ENCODE measurements at regions not wholly inside any gene's neighbourhood (a gene's known extent, or its start where the extent isn't known, plus 50 kb on each side); places are given as distances from the start of the nearest gene placed in this dataset.

DNA sequence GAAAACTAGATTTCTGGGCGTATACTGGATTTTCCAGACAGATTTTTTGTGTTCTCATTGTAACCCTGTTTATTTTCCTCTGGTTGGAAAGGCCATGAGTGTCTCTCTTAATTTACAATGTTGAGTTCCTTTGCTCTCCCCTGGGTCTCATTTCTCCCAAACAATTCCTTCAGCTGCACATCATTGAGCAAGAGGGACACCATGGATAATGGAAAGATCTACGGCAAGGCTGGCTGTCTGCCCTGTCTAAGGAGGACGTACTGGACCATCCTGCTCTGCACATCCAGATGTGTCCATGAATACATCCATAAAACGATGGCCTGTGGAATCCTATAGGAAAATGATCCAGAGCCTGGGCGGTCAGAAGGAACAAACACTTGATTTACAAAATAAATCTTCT lies 258.1 kb upstream of the MCTP2 start:
- H3K27ac ChIP-seq (ENCODE audit: low read length): peak overlapping the region; percentile 54
- peak; percentile 99 for DNase-seq
- H3K4me3 ChIP-seq (ENCODE audit: low read length): no peak overlapping the region
- H3K27me3 ChIP-seq (ENCODE audit: control insufficient read depth, insufficient read depth, low read length): no peaks in the 10 kb centered on the region
- no peaks in the 10 kb centered on the region for H3K9me3 ChIP-seq (replicated peaks; ENCODE audit: control insufficient read depth, low read depth, low read length)
- no peaks in the 10 kb centered on the region for H3K36me3 ChIP-seq (ENCODE audit: control insufficient read depth, insufficient read depth, low read length)
- H3K4me1 ChIP-seq (ENCODE audit: control insufficient read depth, insufficient read depth, low read length): peaks cover 4% of the 10 kb centered on the region
- WGBS (ENCODE audit: insufficient coverage): no CpG with 5 or more reads among the region's 5 CpGs

- H3K9me3 ChIP-seq (replicated peaks; ENCODE audit: control insufficient read depth, low read depth, low read length): no peaks in the 10 kb centered on the region
- H3K27me3 ChIP-seq (ENCODE audit: control insufficient read depth, insufficient read depth, low read length): no peaks in the 10 kb centered on the region
- WGBS (ENCODE audit: insufficient coverage): 48% methylated on average over 4 of the region's 6 CpGs
- H3K36me3 ChIP-seq (ENCODE audit: control insufficient read depth, insufficient read depth, low read length): no peaks in the 10 kb centered on the region
- H3K4me3 ChIP-seq (ENCODE audit: low read length): no peak overlapping the region
- no peak for DNase-seq
- peaks cover 2% of the 10 kb centered on the region for H3K4me1 ChIP-seq (ENCODE audit: control insufficient read depth, insufficient read depth, low read length)
- H3K27ac ChIP-seq (ENCODE audit: low read length): no peak overlapping the region
Measured at GRCh38 chr15:93968773-93969172, 262.6 kb upstream of the MCTP2 start.

DNA sequence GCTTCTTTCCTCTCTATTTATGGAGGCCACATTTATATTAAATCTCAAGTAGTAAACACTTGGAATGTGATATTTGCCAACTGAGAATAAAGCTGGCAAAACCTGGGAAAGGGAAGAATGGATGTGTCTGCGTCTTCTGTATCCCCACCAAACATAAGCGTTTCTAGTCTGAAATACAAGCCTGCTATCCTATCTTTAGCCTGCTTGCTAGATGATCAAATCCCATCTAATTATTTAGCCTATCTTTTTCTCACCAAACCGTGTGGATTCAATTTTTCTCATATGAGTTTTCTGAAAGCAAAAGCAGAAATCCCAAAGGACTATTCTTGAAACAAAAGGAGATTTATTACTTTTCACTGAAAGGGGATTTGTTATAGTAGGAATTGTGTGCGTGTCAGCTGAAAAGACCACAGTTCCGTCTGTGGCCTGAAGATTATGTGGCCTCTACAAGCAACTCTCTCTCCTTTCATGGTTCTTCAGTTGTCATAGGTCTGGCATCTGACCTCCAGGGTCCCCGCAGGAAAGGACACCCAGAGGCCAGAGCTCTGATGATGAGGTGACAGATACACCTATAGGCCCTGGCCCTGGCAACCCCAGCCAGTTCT lies 266.0 kb upstream of the MCTP2 start:
- 17% methylated on average over 1 of the region's 6 CpGs for WGBS (ENCODE audit: insufficient coverage)
- Histone ChIP-seq H3K36me3 (ENCODE audit: control insufficient read depth, insufficient read depth, low read length) (no peaks in the 10 kb centered on the region), H3K4me3 (ENCODE audit: low read length) (no peak overlapping the region), H3K4me1 (ENCODE audit: control insufficient read depth, insufficient read depth, low read length) (no peaks in the 10 kb centered on the region), H3K9me3 (replicated peaks; ENCODE audit: control insufficient read depth, low read depth, low read length) (no peaks in the 10 kb centered on the region), H3K27ac (ENCODE audit: low read length) (no peak overlapping the region), H3K27me3 (ENCODE audit: control insufficient read depth, insufficient read depth, low read length) (no peaks in the 10 kb centered on the region)
- DNase-seq: no peak

DNA sequence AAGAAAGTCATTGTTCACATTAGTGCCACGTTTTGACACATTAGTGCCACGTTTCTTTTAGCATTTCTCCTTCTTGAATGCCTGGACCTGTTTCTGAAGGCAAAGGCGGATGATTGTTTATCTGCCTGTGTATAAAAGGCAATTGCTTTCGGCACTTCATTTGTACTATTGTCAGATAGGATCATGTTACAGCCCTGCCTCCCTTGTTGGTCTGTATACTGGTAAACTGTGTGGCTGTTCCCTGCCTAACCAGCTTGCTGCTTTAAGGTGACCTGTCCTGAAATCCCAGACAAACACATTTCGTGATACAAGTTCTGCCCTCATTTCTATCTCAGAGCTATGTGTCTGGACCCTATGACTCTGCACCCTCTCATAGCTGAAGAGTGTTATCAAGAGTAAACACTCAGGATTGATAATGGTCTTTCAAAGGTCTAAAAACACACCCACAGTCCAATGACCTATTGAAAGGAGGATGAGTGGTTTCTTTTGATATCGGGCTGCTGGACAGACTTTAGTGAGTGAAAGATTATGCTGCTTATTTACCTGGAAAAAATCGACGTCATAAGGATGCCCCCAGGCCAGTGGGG lies 276.3 kb upstream of the MCTP2 start:
- no peak overlapping the region for H3K4me3 ChIP-seq (ENCODE audit: low read length)
- 100% methylated on average over 1 of the region's 8 CpGs for WGBS (ENCODE audit: insufficient coverage)
- DNase-seq: no peak

GRCh38 chr15:93948726-93949125 lies 282.6 kb upstream of the MCTP2 start:
- no peak overlapping the region for H3K27ac ChIP-seq (ENCODE audit: low read length)

More for the DNA sequence above, 276.3 kb upstream of the MCTP2 start:
- no peaks in the 10 kb centered on the region for H3K4me1 ChIP-seq (ENCODE audit: control insufficient read depth, insufficient read depth, low read length)
- H3K27me3 ChIP-seq (ENCODE audit: control insufficient read depth, insufficient read depth, low read length): no peaks in the 10 kb centered on the region
- no peak overlapping the region for H3K27ac ChIP-seq (ENCODE audit: low read length)
- H3K9me3 ChIP-seq (replicated peaks; ENCODE audit: control insufficient read depth, low read depth, low read length): no peaks in the 10 kb centered on the region
- no peaks in the 10 kb centered on the region for H3K36me3 ChIP-seq (ENCODE audit: control insufficient read depth, insufficient read depth, low read length)

GRCh38 chr15:93943586-93943985 lies 287.8 kb upstream of the MCTP2 start:
- H3K36me3 ChIP-seq (ENCODE audit: control insufficient read depth, insufficient read depth, low read length): no peaks in the 10 kb centered on the region
- H3K4me3 ChIP-seq (ENCODE audit: low read length): no peak overlapping the region
- no peaks in the 10 kb centered on the region for H3K27me3 ChIP-seq (ENCODE audit: control insufficient read depth, insufficient read depth, low read length)
- DNase-seq: peak; percentile 77
- H3K27ac ChIP-seq (ENCODE audit: low read length): peak overlapping the region; percentile 81
- H3K9me3 ChIP-seq (replicated peaks; ENCODE audit: control insufficient read depth, low read depth, low read length): no peaks in the 10 kb centered on the region
- peaks cover 18% of the 10 kb centered on the region for H3K4me1 ChIP-seq (ENCODE audit: control insufficient read depth, insufficient read depth, low read length)
- 18% methylated on average over 4 of the region's 4 CpGs for WGBS (ENCODE audit: insufficient coverage)

More at GRCh38 chr15:93948726-93949125, 282.6 kb upstream of the MCTP2 start:
- H3K4me3 ChIP-seq (ENCODE audit: low read length): no peak overlapping the region
- H3K4me1 ChIP-seq (ENCODE audit: control insufficient read depth, insufficient read depth, low read length): peaks cover 6% of the 10 kb centered on the region
- no peaks in the 10 kb centered on the region for H3K27me3 ChIP-seq (ENCODE audit: control insufficient read depth, insufficient read depth, low read length)
- no peaks in the 10 kb centered on the region for H3K36me3 ChIP-seq (ENCODE audit: control insufficient read depth, insufficient read depth, low read length)
- H3K9me3 ChIP-seq (replicated peaks; ENCODE audit: control insufficient read depth, low read depth, low read length): no peaks in the 10 kb centered on the region
- peak; percentile 29 for DNase-seq
- WGBS (ENCODE audit: insufficient coverage): 22% methylated on average over 8 of the region's 8 CpGs

- Histone ChIP-seq H3K36me3 (ENCODE audit: control insufficient read depth, insufficient read depth, low read length) (no peaks in the 10 kb centered on the region), H3K9me3 (replicated peaks; ENCODE audit: control insufficient read depth, low read depth, low read length) (no peaks in the 10 kb centered on the region), H3K27me3 (ENCODE audit: control insufficient read depth, insufficient read depth, low read length) (no peaks in the 10 kb centered on the region), H3K27ac (ENCODE audit: low read length) (peak overlapping the region; percentile 74), H3K4me1 (ENCODE audit: control insufficient read depth, insufficient read depth, low read length) (peaks cover 20% of the 10 kb centered on the region), H3K4me3 (ENCODE audit: low read length) (no peak overlapping the region)
- WGBS (ENCODE audit: insufficient coverage): 0% methylated on average over 2 of the region's 2 CpGs
- peak; percentile 85 for DNase-seq
Measured at GRCh38 chr15:93942269-93942694, 289.1 kb upstream of the MCTP2 start.

GRCh38 chr15:93941697-93942096 lies 289.7 kb upstream of the MCTP2 start:
- Histone ChIP-seq H3K9me3 (replicated peaks; ENCODE audit: control insufficient read depth, low read depth, low read length) (no peaks in the 10 kb centered on the region), H3K36me3 (ENCODE audit: control insufficient read depth, insufficient read depth, low read length) (no peaks in the 10 kb centered on the region), H3K4me1 (ENCODE audit: control insufficient read depth, insufficient read depth, low read length) (peaks cover 20% of the 10 kb centered on the region), H3K27ac (ENCODE audit: low read length) (peak overlapping the region; percentile 74), H3K4me3 (ENCODE audit: low read length) (no peak overlapping the region), H3K27me3 (ENCODE audit: control insufficient read depth, insufficient read depth, low read length) (no peaks in the 10 kb centered on the region)
- DNase-seq: peak; percentile 68
- WGBS (ENCODE audit: insufficient coverage): 51% methylated on average over 3 of the region's 4 CpGs

DNA sequence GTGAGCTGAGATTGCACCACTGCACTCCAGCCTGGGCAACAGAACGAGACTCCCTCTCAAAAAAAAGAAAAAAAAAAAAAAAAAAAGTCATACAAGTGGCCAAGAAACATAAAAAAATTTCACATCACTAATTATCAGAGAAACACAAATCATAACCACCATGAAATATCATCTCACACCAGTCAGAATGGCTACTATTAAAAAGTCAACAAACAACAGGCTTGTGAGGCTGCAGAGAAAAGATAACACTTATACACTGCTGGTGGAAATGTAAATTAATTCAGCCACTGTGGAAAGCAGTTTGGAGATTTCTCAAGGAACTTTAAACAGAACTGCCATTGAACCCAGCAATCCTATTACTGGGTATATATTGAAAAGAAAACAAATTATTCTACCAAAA lies 291.1 kb upstream of the MCTP2 start:
- WGBS (ENCODE audit: insufficient coverage): no CpG with 5 or more reads among the region's 1 CpG
- Histone ChIP-seq H3K4me3 (ENCODE audit: low read length) (no peak overlapping the region), H3K27ac (ENCODE audit: low read length) (no peak overlapping the region), H3K36me3 (ENCODE audit: control insufficient read depth, insufficient read depth, low read length) (no peaks in the 10 kb centered on the region), H3K4me1 (ENCODE audit: control insufficient read depth, insufficient read depth, low read length) (peaks cover 20% of the 10 kb centered on the region), H3K27me3 (ENCODE audit: control insufficient read depth, insufficient read depth, low read length) (no peaks in the 10 kb centered on the region), H3K9me3 (replicated peaks; ENCODE audit: control insufficient read depth, low read depth, low read length) (no peaks in the 10 kb centered on the region)
- DNase-seq: no peak

DNA sequence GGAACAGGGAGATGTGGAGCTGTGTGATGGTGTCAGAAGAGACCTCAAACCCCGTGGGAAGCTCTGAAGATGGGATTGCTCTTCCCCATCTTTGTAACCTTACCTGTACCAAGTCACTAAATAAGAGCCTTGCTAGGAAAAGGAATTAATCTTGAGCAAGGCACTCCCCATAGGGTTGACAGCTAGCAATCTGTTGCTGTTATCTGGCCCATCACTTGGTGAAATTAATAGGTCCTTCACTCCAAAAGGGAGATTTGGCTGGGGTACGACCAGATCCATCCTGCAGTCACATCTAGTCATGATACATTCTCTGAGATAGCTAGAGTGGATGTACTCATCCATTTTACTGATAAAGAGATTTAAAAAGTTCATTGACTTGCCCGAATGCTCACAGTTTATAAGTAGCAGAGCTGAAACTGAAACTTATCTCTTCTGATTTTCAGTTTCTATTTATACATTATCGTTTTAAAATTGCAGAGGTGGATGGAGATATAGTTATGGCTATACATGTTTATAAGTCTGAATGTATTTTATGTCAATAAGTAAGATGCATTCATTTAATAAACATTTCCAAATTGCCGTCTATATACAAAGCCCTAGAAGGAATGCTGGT lies 299.1 kb upstream of the MCTP2 start:
- Histone ChIP-seq H3K27ac (ENCODE audit: low read length) (no peak overlapping the region), H3K27me3 (ENCODE audit: control insufficient read depth, insufficient read depth, low read length) (no peaks in the 10 kb centered on the region), H3K36me3 (ENCODE audit: control insufficient read depth, insufficient read depth, low read length) (no peaks in the 10 kb centered on the region), H3K4me3 (ENCODE audit: low read length) (no peak overlapping the region), H3K9me3 (replicated peaks; ENCODE audit: control insufficient read depth, low read depth, low read length) (no peaks in the 10 kb centered on the region), H3K4me1 (ENCODE audit: control insufficient read depth, insufficient read depth, low read length) (peaks cover 6% of the 10 kb centered on the region)
- no CpG with 5 or more reads among the region's 5 CpGs for WGBS (ENCODE audit: insufficient coverage)
- no peak for DNase-seq

Data from muscle of leg (tissue), 3 donors.